ENCODE measurements at regions not wholly inside any gene's neighbourhood (a gene's known extent, or its start where the extent isn't known, plus 50 kb on each side); places are given as distances from the start of the nearest gene placed in this dataset.

- POLR2A ChIA-PET (ENCODE audit: partially characterized antibody): no interaction called here
- H3K27me3 Mint-ChIP-seq: peaks cover 2 to 3% of the 10 kb centered on the region in 2 donors
- Histone ChIP-seq H3K27me3 (ENCODE audit: insufficient read depth, low read length) (no peaks in the 10 kb centered on the region), H3K9me3 (ENCODE audit: control insufficient read depth in 1 of 2, low read length in 2 of 2) (no peaks in the 10 kb centered on the region), H3K4me3 (ENCODE audit: low read length in 2 of 2) (no peak overlapping the region), H3K36me3 (ENCODE audit: insufficient read depth, low read length) (no peaks in the 10 kb centered on the region), H3K27ac (ENCODE audit: low read depth, low read length) (no peak overlapping the region), H3K4me1 (ENCODE audit: insufficient read depth, low read length) (no peaks in the 10 kb centered on the region)
- no peak for DNase-seq
- H3K9me3 Mint-ChIP-seq: peaks cover 0 to 8% (median 0%) of the 10 kb centered on the region in 8 donors
- CTCF ChIA-PET (ENCODE audit: partially characterized antibody): no interaction called here
- no peaks in the 10 kb centered on the region for H3K36me3 Mint-ChIP-seq
- H3K4me1 Mint-ChIP-seq: no peaks in the 10 kb centered on the region
- H3K4me3 Mint-ChIP-seq: no peak overlapping the region
- H3K27ac Mint-ChIP-seq: no peak overlapping the region
- intact Hi-C loops (cut with micrococcal nuclease): no loop called here
These were observed 291.1 kb downstream of the GLRX3 start for GRCh38 chr10:130427216-130427722.

- peaks cover 0 to 2% of the 10 kb centered on the region in 2 donors for H3K27me3 Mint-ChIP-seq
- Histone ChIP-seq H3K27ac (ENCODE audit: low read depth, low read length) (no peak overlapping the region), H3K4me3 (ENCODE audit: low read length in 2 of 2) (no peak overlapping the region), H3K36me3 (ENCODE audit: insufficient read depth, low read length) (no peaks in the 10 kb centered on the region), H3K9me3 (ENCODE audit: control insufficient read depth in 1 of 2, low read length in 2 of 2) (no peaks in the 10 kb centered on the region), H3K4me1 (ENCODE audit: insufficient read depth, low read length) (no peaks in the 10 kb centered on the region), H3K27me3 (ENCODE audit: insufficient read depth, low read length) (no peaks in the 10 kb centered on the region)
- no peak for DNase-seq
- H3K27ac Mint-ChIP-seq: no peak overlapping the region
- H3K4me1 Mint-ChIP-seq: no peaks in the 10 kb centered on the region
- intact Hi-C loops (cut with micrococcal nuclease): no loop called here
- ChIA-PET CTCF (ENCODE audit: partially characterized antibody) (interaction anchor here (1.2 kb wide), 1 partner anchor 9 kb away, joined by 3 read pairs; no protein-coding TSS in a partner anchor), POLR2A (ENCODE audit: partially characterized antibody) (no interaction called here)
- no peak overlapping the region for H3K4me3 Mint-ChIP-seq
- peaks cover 0 to 8% (median 0%) of the 10 kb centered on the region in 8 donors for H3K9me3 Mint-ChIP-seq
- H3K36me3 Mint-ChIP-seq: no peaks in the 10 kb centered on the region
These were observed 292.7 kb downstream of the GLRX3 start for GRCh38 chr10:130428936-130429335.

- Histone ChIP-seq H3K4me3 (ENCODE audit: low read length in 2 of 2) (no peak overlapping the region), H3K4me1 (ENCODE audit: insufficient read depth, low read length) (no peaks in the 10 kb centered on the region), H3K9me3 (ENCODE audit: control insufficient read depth in 1 of 2, low read length in 2 of 2) (no peaks in the 10 kb centered on the region), H3K27me3 (ENCODE audit: insufficient read depth, low read length) (no peaks in the 10 kb centered on the region), H3K27ac (ENCODE audit: low read depth, low read length) (no peak overlapping the region), H3K36me3 (ENCODE audit: insufficient read depth, low read length) (no peaks in the 10 kb centered on the region)
- Mint-ChIP-seq H3K4me1 (no peaks in the 10 kb centered on the region), H3K27me3 (peaks cover 0 to 2% of the 10 kb centered on the region in 2 donors), H3K4me3 (no peak overlapping the region), H3K9me3 (peaks cover 0 to 10% (median 0%) of the 10 kb centered on the region in 8 donors), H3K27ac (no peak overlapping the region), H3K36me3 (no peaks in the 10 kb centered on the region)
- ChIA-PET CTCF (ENCODE audit: partially characterized antibody) (no interaction called here), POLR2A (ENCODE audit: partially characterized antibody) (no interaction called here)
- intact Hi-C loops (cut with micrococcal nuclease): no loop called here
- DNase-seq: no peak
These were observed 293.6 kb downstream of the GLRX3 start for GRCh38 chr10:130429809-130430208.

GRCh38 chr10:130430291-130430690 lies 294.1 kb downstream of the GLRX3 start:
- Mint-ChIP-seq H3K4me3 (no peak overlapping the region), H3K4me1 (no peaks in the 10 kb centered on the region)

GRCh38 chr10:130430852-130431704 lies 294.9 kb downstream of the GLRX3 start:
- ChIA-PET POLR2A (ENCODE audit: partially characterized antibody) (no interaction called here), CTCF (ENCODE audit: partially characterized antibody) (no interaction called here)
- no peak for DNase-seq
- Mint-ChIP-seq H3K27me3 (peaks cover 0 to 2% of the 10 kb centered on the region in 2 donors), H3K4me1 (no peaks in the 10 kb centered on the region), H3K36me3 (no peaks in the 10 kb centered on the region), H3K4me3 (no peak overlapping the region), H3K27ac (no peak overlapping the region), H3K9me3 (peaks cover 0 to 12% (median 2%) of the 10 kb centered on the region in 8 donors)
- no peak overlapping the region for H3K27ac ChIP-seq (ENCODE audit: low read depth, low read length)
- no peaks in the 10 kb centered on the region for H3K27me3 ChIP-seq (ENCODE audit: insufficient read depth, low read length)
- H3K4me3 ChIP-seq (ENCODE audit: low read length in 2 of 2): no peak overlapping the region
- intact Hi-C loops (cut with micrococcal nuclease): no loop called here
- no peaks in the 10 kb centered on the region for H3K36me3 ChIP-seq (ENCODE audit: insufficient read depth, low read length)
- H3K9me3 ChIP-seq (ENCODE audit: control insufficient read depth in 1 of 2, low read length in 2 of 2): no peaks in the 10 kb centered on the region
- no peaks in the 10 kb centered on the region for H3K4me1 ChIP-seq (ENCODE audit: insufficient read depth, low read length)

More at GRCh38 chr10:130430291-130430690, 294.1 kb downstream of the GLRX3 start:
- CTCF ChIA-PET (ENCODE audit: partially characterized antibody): no interaction called here
- Histone ChIP-seq H3K27me3 (ENCODE audit: insufficient read depth, low read length) (no peaks in the 10 kb centered on the region), H3K9me3 (ENCODE audit: control insufficient read depth in 1 of 2, low read length in 2 of 2) (no peaks in the 10 kb centered on the region), H3K4me1 (ENCODE audit: insufficient read depth, low read length) (no peaks in the 10 kb centered on the region), H3K27ac (ENCODE audit: low read depth, low read length) (no peak overlapping the region), H3K36me3 (ENCODE audit: insufficient read depth, low read length) (no peaks in the 10 kb centered on the region), H3K4me3 (ENCODE audit: low read length in 2 of 2) (no peak overlapping the region)
- Mint-ChIP-seq H3K27me3 (peaks cover 0 to 2% of the 10 kb centered on the region in 2 donors), H3K9me3 (peaks cover 0 to 10% (median 0%) of the 10 kb centered on the region in 8 donors), H3K36me3 (no peaks in the 10 kb centered on the region), H3K27ac (no peak overlapping the region)
- no peak for DNase-seq
- intact Hi-C loops (cut with micrococcal nuclease): no loop called here
- POLR2A ChIA-PET (ENCODE audit: partially characterized antibody): no interaction called here

GRCh38 chr10:130432271-130432670 lies 296.1 kb downstream of the GLRX3 start:
- Mint-ChIP-seq H3K9me3 (peaks cover 0 to 12% (median 3%) of the 10 kb centered on the region in 8 donors), H3K27me3 (no peaks in the 10 kb centered on the region), H3K4me3 (no peak overlapping the region), H3K4me1 (no peaks in the 10 kb centered on the region), H3K27ac (no peak overlapping the region), H3K36me3 (no peaks in the 10 kb centered on the region)
- no peaks in the 10 kb centered on the region for H3K36me3 ChIP-seq (ENCODE audit: insufficient read depth, low read length)
- H3K4me3 ChIP-seq (ENCODE audit: low read length in 2 of 2): no peak overlapping the region
- intact Hi-C loops (cut with micrococcal nuclease): no loop called here
- no peaks in the 10 kb centered on the region for H3K9me3 ChIP-seq (ENCODE audit: control insufficient read depth in 1 of 2, low read length in 2 of 2)
- no peaks in the 10 kb centered on the region for H3K4me1 ChIP-seq (ENCODE audit: insufficient read depth, low read length)
- ChIA-PET CTCF (ENCODE audit: partially characterized antibody) (no interaction called here), POLR2A (ENCODE audit: partially characterized antibody) (no interaction called here)
- H3K27ac ChIP-seq (ENCODE audit: low read depth, low read length): no peak overlapping the region
- H3K27me3 ChIP-seq (ENCODE audit: insufficient read depth, low read length): no peaks in the 10 kb centered on the region
- DNase-seq: no peak

GRCh38 chr10:130432850-130433249 lies 296.7 kb downstream of the GLRX3 start:
- no peaks in the 10 kb centered on the region for H3K4me1 Mint-ChIP-seq
- intact Hi-C loops (cut with micrococcal nuclease): no loop called here
- no peak overlapping the region for H3K4me3 Mint-ChIP-seq

More at GRCh38 chr10:130432850-130433249, 296.7 kb downstream of the GLRX3 start:
- no peak for DNase-seq
- no peaks in the 10 kb centered on the region for H3K9me3 ChIP-seq (ENCODE audit: control insufficient read depth in 1 of 2, low read length in 2 of 2)
- ChIA-PET POLR2A (ENCODE audit: partially characterized antibody) (no interaction called here), CTCF (ENCODE audit: partially characterized antibody) (no interaction called here)
- H3K4me3 ChIP-seq (ENCODE audit: low read length in 2 of 2): no peak overlapping the region
- Mint-ChIP-seq H3K27me3 (no peaks in the 10 kb centered on the region), H3K9me3 (peaks cover 0 to 15% (median 3%) of the 10 kb centered on the region in 8 donors), H3K36me3 (no peaks in the 10 kb centered on the region), H3K27ac (no peak overlapping the region)
- H3K27ac ChIP-seq (ENCODE audit: low read depth, low read length): no peak overlapping the region
- no peaks in the 10 kb centered on the region for H3K4me1 ChIP-seq (ENCODE audit: insufficient read depth, low read length)
- no peaks in the 10 kb centered on the region for H3K36me3 ChIP-seq (ENCODE audit: insufficient read depth, low read length)
- H3K27me3 ChIP-seq (ENCODE audit: insufficient read depth, low read length): no peaks in the 10 kb centered on the region

Data from CD4-positive, alpha-beta memory T cell (primary cell).